ENCODE measurements at regions not wholly inside any gene's neighbourhood (a gene's known extent, or its start where the extent isn't known, plus 50 kb on each side); places are given as distances from the start of the nearest gene placed in this dataset.

GRCh38 chr7:17054836-17055235 is 173.1 kb upstream of the AGR3 start:
- no peak for TF ChIP-seq CTCF (IDR thresholded peaks at IDR 0.05)
- TF ChIP-seq POLR2A (IDR thresholded peaks at IDR 0.05): no peak
